ENCODE measurements at regions not wholly inside any gene's neighbourhood (a gene's known extent, or its start where the extent isn't known, plus 50 kb on each side); places are given as distances from the start of the nearest gene placed in this dataset.
"Not testable (repeated sequence)": the region's sequence is repeated elsewhere in the genome, so short reads cannot be mapped to it uniquely, and the experiment has no call there.

DNA sequence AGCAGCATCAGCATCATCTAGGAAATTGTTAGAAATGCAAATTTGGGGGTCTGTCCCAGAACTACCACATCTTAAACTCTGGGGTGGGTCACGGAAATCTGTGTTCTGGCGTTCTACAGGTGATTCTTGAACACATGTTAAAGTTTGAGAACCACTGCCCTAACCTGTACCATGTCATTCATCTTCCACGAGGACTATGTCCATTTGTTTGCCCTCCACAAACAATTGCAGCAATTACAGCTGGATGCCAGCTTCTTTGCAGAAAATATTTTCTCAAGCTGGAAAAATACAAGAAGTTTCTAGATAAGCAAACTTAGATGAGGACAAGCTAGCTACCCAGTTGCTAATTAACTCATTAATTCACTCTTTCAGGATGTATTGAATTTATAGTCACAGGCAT, 54.1 kb downstream of the MAFB start:
- DNase-seq, result no peak

GRCh38 chr20:40633123-40633850, 55.7 kb downstream of the MAFB start:
- DNase-seq, result no peak

- no peak for DNase-seq
Measured at GRCh38 chr20:40632346-40632976, 56.6 kb downstream of the MAFB start.

- no peak for DNase-seq
Measured at GRCh38 chr20:40631119-40631631, 57.9 kb downstream of the MAFB start.

GRCh38 chr20:40630713-40631112, 58.3 kb downstream of the MAFB start:
- no peak for DNase-seq

GRCh38 chr20:40630099-40630498, 58.9 kb downstream of the MAFB start:
- no peak for DNase-seq

GRCh38 chr20:40628877-40629276, 60.2 kb downstream of the MAFB start:
- DNase-seq, result no peak

- not testable (repeated sequence) for DNase-seq
Measured at GRCh38 chr20:40619053-40619452, 70.0 kb downstream of the MAFB start.

DNA sequence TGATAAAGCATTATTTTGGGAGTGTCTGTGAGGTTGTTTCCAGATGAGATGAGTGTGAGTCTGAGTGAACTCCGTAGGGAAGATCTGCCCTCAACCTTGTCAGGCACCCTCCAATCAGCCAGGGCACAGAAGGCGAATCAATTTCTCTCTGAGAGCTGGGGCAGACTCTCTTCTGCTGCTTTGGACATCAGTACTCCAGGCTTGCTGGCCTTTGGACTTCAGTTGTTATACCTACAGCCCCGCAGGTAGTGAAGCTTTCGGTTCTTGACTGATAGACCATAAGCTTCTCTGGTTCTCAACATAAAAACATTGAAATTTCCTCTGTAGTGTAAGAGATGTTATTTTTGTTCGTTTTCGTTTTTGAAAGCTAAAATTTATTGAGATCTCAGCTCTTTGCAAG, 71.4 kb downstream of the MAFB start:
- DNase-seq, result no peak

GRCh38 chr20:40612837-40613236, 76.2 kb downstream of the MAFB start:
- DNase-seq, result no peak

DNA sequence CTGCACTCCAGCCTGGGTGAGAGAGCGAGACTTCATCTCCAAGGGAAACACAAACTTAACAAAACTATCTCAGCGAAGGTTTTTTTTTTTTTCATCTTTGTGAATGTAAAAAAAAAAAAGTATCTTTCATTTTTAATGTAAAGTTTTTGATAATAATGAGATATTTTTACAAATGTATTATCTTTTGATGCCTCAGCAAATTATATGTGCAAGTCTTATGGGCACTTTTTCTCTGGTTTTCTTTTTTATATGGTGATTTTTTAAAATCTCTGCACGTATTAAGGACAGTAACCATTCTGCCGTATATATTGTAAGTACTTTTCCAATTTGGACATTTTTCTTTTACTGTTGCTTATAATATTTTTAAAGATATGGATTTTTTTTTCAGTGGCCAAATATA, 76.8 kb downstream of the MAFB start:
- DNase-seq, result no peak

DNA sequence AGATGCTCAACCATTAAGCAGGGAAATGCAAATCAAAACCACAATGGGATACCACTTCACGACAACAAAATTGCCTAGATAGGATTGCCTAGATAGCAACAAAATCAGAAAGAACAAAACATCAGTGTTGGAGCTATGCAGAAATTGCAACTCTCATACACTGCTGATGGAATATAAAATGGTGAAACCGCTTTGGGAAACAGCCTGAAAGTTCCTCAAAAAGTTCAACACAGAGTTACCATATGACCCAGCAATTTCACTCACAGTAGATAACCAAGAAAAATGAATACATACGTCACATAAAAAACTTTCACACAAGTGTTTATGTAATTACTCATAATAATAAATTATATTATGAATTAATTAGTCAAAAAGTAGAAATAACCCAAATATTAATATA, 78.3 kb downstream of the MAFB start:
- DNase-seq, result no peak

DNA sequence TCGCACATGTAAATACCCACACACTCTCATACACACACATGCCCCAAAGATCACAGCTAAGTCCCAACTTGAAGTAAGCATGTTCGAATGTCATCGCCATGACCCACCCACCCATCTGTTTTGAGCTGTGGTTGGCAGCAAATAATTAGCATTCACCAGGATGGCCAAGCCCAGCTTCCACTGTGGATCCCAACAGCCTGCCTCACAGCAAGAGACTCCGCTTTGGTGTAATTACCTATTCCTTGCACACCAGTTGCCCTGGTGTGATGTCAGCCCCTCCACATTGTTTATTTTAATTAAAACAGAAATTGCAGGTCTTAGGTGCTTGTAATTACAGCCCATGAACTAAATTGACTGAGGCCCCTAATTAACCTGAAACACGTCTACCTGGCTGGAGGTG, 81.1 kb downstream of the MAFB start:
- no peak for DNase-seq

DNA sequence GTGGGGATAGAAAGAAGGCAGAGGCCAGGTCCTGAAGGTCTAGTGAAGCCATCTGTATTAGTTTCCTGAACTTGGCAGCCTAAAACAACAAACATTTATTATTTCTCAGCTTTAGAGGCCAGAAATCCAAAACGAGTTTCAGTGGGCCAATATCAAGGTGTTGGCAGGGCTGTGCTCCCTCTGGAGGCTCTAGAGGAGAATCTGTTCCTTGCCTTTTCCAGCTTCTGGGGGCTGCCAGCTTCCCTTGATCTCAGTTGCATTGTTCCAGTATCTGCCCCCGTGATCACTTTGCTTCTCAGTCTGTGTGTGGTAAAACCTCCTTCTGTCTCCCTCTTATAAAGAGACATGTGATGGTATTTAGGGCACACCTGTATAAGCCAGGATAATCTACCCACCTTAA, 82.4 kb downstream of the MAFB start:
- no peak for DNase-seq

DNA sequence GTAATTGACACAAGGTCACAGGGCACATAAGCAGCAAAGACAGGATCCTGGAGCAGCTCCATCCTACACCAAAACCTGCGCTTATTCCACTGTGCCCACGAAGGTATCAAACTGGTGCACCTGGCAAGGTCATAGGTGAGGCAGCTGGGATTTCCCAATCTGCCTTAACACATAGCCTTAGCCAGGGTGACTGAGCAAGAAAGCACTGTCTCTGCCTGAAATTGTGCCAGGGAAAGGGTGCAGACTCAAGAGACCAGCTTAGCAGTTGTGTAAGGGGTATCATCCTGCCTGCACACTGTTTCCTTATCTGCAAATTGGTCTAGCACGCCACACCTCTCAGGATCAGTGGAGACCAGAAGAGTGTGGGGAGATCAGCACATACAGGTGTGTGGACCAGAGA, 82.8 kb downstream of the MAFB start:
- DNase-seq, result no peak

DNA sequence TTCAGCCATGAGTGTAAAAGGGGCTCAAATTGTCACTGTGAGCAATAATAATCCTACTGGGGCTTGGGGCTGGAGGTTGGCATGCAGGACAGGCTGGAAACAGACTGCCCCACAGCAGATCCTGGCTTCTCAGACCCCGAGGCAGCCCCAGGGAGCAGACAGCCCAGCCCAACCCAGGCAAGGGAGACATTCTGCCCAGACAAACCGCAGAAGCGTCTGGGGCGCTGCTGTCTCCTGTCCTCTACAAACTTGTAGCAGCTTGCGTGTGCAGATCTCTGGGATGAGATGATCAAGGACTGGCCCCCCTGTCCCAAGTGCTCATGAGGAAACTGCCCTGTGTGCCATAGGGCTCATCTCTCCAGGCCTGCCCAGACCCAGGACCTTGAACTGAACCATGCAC, 84.6 kb downstream of the MAFB start:
- DNase-seq, result no peak

- no peak for DNase-seq
Measured at GRCh38 chr20:40603057-40603651, 85.9 kb downstream of the MAFB start.

- no peak for DNase-seq
Measured at GRCh38 chr20:40602381-40602780, 86.7 kb downstream of the MAFB start.

GRCh38 chr20:40600441-40601219, 88.4 kb downstream of the MAFB start:
- DNase-seq, result no peak

- DNase-seq, result no peak
Measured at GRCh38 chr20:40599987-40600386, 89.0 kb downstream of the MAFB start.

GRCh38 chr20:40592941-40593340, 96.1 kb downstream of the MAFB start:
- no peak for DNase-seq

- DNase-seq, result no peak
Measured at GRCh38 chr20:40591536-40591935, 97.5 kb downstream of the MAFB start.

DNA sequence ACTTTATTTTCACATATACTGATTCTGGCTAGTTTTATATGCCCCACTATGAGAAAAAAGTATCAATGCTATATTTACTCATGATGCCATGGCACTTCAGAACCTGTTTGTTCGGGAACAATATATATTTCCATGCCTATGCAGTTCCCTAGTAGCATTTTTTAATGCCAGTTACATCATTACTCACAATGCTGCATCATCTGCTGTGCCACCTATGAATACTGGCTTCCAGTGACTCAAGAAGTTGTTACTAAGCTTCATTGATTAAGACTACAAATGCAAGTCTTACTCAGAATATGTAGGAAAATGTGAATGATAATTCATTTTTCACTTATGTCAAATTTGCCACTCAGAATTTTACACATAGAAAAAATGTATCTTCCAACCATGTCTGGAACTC, 97.9 kb downstream of the MAFB start:
- DNase-seq, result no peak

DNA sequence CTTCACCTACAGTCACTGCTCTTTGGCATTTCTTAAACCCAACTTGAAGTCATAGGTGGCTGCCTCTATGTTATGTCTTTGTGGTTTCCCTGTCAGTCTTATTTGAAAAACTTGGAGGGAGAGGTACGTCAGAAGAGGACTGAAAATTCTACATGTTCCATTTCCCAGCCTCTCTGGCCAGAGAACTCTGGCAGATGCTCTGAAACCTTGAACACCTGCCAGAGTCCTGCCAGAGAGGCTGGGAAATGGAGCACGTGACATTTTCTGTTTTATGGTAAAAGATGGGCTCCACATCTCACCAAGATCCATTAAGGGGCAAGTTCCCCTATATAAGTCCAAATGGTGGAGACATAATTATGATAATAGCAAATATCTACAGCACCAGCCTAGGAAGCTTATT, 99.5 kb downstream of the MAFB start:
- no peak for DNase-seq
